GM12864 (cell line): ENCODE measurements at regions not wholly inside any gene's neighbourhood (a gene's known extent, or its start where the extent isn't known, plus 50 kb on each side); places are given as distances from the start of the nearest gene placed in this dataset.

Experiments used
- DNase-seq: peaks from one replicate; pipeline ENCODE4 v3.0.0-alpha.2; 2011; ENCODE audit warnings: low read depth
- H3K4me3 ChIP-seq: 2 replicates; pipeline ENCODE4 v1.5.1; 2011; ENCODE audit warnings: mild to moderate bottlenecking, low read depth, low read length, control low read depth
- CTCF ChIP-seq: IDR thresholded peaks from 2 replicates; pipeline ENCODE4 v1.5.1; 2011; ENCODE audit warnings: low read depth, mild to moderate bottlenecking, moderate library complexity, low read length, control low read depth, inconsistent platforms; ENCODE audit errors: missing control alignments

- TF ChIP-seq CTCF: no peak
- no peak for DNase-seq
Observed at GRCh38 chr2:8604262-8604661, 77.6 kb upstream of the ID2 start.

GRCh38 chr2:8605351-8606065 lies 76.3 kb upstream of the ID2 start:
- no peak overlapping the region for H3K4me3 ChIP-seq
- TF ChIP-seq CTCF: no peak
- no peak for DNase-seq

More at GRCh38 chr2:8604262-8604661, 77.6 kb upstream of the ID2 start:
- no peak overlapping the region for H3K4me3 ChIP-seq

DNA sequence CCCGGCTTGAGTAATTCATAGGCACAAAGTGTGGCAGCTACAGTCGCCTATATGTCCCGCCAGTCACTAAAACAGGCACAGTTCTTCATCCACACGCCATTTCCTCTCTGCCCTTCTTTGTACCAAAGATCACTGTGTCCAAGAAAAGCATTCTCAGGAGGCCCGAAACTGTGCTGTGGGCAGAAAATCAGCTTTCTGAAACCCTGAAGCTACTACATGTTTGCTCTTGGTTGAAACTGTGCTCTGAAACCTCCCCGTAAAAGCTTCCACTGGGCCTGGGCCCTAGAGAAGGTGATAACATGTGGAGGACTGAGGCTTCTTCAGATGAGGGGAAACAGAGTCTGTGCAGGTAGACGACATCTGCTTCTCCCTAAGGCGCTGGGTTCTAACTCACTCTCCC lies 75.6 kb upstream of the ID2 start:
- TF ChIP-seq CTCF: no peak
- DNase-seq: peak; percentile 83
- H3K4me3 ChIP-seq: no peak overlapping the region

DNA sequence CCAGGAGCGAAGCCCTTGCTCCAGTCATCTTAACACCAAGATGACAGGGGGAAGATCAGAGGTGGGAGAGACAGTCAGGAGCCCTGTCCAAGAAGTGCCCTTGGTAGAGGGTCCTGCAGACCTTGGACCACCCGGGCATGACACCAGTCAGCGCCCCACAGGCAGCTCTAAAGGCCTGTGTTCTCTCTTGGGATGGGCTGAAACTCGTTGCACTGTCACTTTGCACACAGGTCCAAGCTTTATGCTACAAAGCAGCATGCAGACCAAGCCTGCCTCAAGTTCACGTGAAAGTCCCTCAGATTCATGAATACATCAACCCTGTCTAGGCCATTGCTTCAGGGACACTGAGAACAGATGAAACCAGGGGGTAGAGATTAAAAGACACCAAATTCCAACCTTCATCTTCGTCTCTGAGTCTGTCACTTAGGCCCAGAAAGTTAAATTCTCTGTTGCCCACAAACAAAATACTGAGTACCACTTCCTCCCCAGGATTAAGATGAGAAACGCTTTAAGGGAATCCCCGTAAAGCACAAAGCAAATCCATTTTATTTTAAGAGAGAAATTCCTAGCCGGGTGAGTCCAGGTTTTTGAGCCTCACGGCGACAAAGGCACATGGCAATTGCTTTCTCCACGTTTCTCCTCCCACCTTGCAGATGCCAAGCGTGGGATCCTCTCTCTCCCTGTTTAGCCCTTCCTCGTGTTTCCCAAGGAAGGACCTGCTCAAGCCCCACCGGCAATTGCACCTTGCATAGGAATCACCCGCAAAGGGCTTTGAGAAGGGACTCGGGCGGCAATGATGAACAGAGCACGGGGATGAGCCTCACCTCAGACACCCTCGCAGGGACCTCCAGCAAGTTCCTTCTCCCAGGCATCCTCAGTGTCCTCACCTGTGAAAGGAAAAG lies 75.0 kb upstream of the ID2 start:
- DNase-seq: no peak
- no peak overlapping the region for H3K4me3 ChIP-seq
- TF ChIP-seq CTCF: no peak

GRCh38 chr2:8607606-8608005 lies 74.2 kb upstream of the ID2 start:
- no peak overlapping the region for H3K4me3 ChIP-seq
- no peak for TF ChIP-seq CTCF
- DNase-seq: no peak

DNA sequence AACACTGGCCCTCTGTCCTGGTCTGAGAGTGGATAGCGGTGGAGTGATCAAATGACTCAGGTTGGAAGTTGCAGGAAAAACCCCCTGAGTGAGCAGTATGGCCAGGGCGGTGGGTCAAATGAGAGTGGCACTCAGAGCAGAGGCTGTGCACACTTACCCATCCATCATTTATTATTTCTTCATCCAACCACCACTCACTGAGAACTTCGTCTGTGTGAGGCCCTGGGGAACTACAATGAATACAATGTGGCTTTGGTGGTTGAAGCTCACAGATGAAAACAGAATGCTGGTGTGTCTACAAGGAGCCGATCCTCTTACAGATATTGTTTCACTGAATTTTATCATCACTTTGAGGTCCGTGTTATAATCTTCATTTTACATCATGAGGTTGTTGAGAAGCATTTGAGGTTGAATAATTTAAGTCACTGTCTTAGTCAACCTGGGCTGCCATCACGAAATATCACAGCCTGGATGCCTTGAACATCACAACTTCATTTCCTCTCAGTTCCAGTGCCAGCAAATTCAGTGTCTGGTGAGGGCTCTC lies 73.4 kb upstream of the ID2 start:
- H3K4me3 ChIP-seq: no peak overlapping the region
- no peak for TF ChIP-seq CTCF
- no peak for DNase-seq
